GM18519 (cell line): ENCODE measurements at regions not wholly inside any gene's neighbourhood (a gene's known extent, or its start where the extent isn't known, plus 50 kb on each side); places are given as distances from the start of the nearest gene placed in this dataset.

ENCODE experiments used
- ATAC-seq: cut with Tn5 transposase; IDR thresholded peaks from one replicate; pipeline ENCODE4 v1.9.1; 2021; ENCODE audit warnings: mild to moderate bottlenecking, moderate library complexity; ENCODE audit not compliant: unreplicated experiment, low FRiP score

DNA sequence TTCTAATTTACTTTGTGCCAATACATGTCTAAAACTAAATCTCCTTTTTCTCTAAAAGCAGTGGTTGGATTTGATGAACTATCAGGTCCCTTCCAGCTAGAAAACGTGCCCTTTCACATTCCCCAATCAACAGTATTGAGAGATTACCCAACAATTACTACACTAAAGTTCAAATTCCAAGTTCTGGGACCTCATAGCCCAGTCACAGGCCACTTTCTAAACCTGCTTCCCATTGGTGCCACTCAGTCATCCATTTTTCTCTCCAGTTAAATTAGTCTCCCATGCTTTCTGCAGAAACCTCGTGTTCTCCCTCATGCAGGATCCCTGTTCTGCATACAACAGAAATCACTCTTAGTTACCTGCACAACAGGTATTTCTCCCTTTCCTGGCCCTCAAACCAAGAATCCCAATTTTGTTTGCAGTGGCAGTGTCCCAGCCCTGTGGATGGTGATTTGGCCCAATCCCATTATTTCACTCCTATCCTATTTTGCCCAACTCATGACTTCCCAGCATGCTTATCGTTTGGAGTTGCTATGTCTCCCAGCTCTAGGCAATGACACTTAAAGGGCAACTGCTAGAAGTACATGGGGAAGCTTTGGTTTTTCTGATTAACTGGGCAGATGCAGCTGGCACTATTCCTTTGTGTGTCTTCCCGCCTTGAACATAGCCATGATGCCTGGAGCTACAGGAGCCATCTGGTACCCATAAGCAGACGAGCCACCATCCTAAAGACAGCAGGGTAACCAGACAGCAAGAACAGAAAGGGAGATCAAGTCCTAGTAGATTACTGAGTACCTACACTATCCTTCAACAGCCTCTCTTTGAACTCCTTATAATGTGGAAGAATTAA, 224.2 kb downstream of the MINAR1 start:
- ATAC-seq = no peak

DNA sequence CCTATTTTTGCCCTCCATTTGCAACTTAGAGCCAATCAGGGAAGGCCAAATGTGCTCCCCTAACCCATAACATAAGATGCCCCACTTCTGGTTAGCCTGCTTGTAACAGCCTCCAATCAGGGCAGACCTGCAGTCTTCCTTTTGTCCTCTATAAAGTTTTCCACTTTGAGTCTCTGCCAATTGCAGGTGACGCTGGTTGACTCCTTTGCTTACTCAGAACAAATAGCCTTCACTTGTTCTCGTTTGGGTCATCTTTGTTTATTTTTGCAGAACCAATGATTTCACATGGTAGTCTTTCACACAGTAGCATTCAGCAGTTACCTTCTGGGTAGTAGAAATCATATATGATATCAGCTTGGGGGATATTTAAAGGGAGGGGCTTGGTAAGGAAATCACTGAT, 225.6 kb downstream of the MINAR1 start:
- no peak for ATAC-seq

DNA sequence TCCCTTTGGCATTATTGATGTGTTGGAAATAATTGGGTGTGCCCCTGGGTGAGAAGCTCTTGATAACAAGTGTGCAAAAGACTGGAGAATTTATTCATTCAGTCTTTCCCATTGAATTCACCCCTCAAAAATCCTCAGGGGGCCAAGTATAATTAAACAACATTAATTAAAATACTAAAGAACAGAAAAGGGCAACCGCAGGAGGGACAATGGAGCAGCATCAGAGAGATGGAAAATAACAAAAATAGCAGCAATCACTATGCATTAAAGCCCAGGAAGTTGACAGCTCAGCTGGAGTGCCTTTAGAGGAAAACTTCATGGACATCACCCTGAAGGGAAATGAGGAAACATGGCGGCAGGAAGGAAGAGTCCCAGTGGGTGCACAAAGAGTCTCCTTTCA, 227.6 kb downstream of the MINAR1 start:
- ATAC-seq = no peak

DNA sequence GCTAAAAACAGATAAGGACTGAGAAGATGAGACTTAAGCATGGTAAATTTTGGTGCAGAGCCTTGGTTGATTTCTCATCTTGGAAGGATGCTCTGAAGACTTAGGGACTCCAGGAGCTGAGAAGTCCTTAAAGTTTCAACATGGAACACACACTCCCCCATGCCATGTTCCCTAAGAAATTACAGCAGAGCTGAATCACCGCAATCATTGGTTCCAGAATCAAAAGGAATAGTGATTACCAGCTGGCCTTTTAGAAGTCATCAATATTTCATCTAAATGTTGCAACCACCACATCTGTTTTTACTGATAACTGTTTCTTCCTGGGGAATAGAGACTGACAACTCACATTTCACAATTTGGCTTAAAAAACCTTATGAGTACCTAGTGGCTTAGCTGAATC, 229.3 kb downstream of the MINAR1 start:
- no peak for ATAC-seq

DNA sequence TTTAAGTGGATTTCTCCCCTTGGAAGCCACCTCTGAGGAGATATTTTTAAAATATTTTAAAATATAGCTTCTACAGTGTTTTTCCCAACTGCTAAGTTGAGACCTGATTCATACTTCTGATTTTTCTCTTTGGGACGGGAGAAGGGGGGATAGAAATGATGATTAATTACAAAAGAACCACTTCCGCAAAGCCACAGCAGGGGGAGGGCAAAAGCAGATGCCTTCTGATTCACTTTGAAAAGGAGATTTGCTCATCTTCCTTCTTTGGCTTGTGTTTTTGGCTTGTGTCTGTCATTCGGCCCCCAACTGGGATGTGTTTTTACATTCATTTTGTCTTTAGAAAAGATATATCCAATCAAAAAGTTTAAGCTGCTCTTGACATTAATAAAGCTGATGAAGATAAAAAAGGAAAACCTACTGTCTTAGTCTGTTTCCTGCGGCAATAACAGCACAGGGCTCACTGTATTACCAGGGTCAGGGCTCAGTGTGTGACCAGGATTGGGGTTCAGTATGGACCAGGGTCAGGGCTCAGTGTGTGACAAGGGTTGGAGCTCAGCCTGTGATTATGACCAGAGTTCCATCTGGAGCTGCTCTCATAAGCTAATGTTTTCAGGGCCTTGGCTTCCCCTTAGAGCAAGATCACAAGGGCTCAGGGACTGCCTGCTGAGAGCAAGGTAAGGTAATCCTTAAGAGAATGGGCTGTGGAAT, 223.2 kb downstream of the MTHFS start:
- ATAC-seq = no peak

DNA sequence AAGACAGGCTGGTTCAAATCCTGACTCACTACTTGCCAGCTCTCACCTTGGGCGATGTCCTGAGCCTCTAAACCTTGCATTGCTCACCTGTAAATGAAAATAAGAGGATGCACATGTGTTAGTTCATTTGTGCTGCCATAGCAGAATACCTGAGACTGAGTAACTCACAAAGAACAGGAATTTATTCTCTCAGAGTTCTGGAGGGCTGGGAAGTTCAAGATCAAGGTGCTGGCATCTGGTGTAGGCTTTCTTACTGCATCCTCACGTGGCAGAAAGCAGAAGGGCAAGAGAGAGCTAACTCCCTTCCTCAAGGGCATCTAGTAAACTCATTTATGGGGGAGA, 222.7 kb downstream of the MTHFS start:
- no peak for ATAC-seq

DNA sequence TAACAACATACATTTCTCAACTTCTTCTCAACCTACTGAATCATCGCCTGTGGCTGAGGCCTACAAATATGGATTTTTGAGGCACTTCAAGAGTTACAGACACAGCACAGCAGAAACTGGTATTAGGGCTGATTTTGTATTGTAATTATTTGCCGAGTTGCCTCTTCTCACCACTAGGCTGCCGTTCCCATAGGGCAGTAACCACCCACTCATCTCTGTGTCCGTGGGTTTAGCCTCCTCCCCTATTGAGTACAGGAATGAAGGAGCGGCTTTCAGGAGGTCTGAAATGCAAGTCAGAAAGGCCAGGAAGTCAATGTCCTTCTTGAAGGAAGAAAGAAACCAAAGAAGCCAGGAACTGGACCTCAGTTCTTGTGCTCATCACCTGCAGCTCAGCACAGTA, 220.8 kb downstream of the MTHFS start:
- ATAC-seq = no peak

DNA sequence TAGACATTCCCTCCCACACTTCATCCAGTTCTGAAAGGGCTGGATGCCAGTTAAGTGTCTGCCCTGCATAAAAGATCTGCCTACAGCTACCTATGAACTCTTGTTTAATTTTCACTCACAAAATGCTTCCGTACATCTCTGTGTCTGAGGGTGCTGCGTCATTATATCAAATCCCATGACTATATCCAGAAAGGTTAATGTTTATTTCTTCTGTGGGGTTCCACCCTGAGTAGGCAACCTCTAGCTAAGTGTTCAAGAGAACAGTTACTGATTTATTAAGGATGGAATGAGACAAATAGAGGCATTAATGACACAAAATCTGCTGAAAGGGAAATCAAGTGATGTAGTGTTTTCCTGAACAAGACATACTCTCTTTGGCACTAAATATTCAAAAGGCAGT, 220.2 kb downstream of the MTHFS start:
- no peak for ATAC-seq

DNA sequence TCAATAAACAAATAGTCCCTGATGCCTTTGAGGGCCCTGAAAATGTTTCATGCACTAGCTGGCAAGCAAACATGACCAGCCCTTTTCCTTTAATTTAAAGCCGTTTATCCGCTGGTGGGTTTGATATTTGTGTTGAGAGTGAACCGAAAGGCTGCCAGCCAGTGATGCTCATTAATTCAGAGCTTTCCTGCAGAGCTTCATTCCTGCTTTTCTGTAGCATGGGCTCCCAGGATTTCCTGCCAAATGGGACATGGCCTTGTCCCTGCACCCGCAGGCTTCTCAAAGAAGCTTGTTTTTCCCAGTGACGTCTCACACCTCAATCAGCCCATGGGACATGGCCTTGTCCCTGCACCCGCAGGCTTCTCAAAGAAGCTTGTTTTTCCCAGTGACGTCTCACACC, 219.6 kb downstream of the MTHFS start:
- ATAC-seq = no peak

DNA sequence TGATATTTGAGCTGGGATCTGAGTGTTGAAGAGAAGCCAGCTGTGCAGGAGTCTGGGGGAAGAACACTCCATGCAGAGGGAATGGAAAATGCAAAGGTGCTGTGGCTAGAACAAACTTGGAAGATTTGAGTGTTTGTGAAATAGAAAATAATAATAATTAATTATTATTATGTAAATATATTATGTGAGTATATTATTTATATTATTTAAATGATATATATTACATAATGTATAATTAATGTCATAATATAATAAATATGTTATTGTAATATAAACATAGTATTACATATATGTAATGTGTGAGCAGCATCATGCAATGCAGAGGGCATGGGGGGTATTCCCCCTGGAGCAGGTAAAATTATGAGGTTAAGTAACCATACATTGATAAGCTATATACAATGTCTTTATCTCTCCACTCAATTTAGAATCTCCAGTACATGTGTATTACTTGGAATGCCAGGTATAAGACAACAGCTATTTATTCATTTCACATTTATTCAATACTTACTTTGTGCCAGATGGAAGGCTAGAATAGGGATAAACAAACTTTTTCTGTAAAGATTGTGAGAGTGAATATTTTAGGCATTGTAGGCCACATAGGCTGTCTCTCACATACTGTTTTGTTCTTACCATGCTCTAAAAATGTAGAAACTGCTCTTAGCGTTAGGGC, 218.6 kb downstream of the MTHFS start:
- ATAC-seq = no peak

DNA sequence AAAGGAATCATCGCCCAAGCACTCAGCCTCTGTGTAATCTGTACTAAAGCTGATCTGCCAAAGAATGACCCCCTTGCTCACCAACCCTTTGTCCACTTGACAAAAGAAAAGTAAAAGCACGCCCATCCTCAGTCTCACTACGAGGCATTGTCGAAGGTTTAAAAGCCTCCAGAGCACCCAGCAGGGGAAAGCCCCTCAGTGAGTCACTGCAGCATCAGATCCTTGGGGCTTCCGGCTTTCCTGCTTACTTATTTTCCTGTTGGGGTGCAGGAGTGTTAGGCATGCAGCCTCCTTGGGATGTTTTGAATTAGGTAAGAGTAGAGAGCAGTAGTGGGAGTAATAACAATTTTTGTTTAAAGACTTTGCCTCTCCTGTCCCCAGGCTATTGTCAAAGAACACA, 216.1 kb downstream of the MTHFS start:
- ATAC-seq = no peak

DNA sequence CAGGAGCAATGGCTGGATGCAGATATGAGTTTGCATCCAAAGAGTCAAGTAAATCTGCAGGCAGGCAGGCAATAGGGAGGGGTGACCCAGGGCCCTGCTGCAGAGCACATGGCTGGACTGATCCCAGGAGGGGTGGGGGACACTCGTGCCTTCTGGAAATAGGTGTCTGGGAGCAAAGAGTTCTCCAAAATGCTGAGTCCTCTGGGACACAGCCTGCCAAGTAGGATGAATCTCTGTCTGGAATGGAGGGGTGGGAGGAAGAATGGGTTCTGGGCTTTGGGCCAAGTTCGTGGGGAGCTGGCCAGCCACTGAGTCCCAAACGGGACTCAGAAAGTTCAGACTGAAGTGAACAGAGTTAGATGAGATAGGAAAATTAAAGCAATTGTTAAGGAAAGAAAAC, 214.5 kb downstream of the MTHFS start:
- no peak for ATAC-seq

DNA sequence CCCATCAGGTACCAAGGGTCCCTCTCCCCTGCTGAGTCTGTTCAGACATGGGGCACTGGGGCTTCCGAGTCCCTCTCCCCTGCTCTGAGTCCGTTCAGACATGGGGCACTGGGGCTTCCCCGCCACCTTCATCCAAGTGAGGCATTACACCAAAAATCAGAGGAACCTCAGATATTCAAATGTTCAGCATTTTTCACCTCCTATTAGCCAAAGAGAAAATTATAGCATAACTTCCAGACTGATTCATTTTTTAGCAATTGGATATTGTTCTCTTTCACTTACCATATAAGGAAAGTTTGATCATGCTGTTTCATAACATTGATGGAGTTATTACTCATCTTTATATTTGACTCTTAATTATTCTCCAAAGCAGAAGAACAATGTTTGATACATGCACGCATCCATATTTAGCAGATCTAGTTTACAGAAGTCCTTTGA, 213.9 kb downstream of the MTHFS start:
- no peak for ATAC-seq

DNA sequence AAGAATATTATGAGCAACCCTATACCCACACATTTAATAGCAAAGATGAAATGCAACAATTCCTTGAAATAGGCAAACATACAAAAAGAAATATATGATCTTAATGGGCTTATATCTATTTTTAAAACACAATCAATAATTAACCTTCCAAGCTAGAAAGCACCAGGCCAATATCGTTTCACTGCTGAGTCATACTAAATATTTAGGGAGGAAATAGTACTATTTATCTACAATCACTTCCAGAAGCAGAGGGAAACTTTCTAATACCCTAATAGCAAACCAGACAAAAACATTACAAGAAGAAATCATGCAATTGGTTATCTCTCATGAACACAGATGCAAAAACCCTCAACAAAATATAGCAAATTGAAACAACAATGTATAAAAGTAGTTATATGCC, 207.8 kb downstream of the MTHFS start:
- no peak for ATAC-seq

DNA sequence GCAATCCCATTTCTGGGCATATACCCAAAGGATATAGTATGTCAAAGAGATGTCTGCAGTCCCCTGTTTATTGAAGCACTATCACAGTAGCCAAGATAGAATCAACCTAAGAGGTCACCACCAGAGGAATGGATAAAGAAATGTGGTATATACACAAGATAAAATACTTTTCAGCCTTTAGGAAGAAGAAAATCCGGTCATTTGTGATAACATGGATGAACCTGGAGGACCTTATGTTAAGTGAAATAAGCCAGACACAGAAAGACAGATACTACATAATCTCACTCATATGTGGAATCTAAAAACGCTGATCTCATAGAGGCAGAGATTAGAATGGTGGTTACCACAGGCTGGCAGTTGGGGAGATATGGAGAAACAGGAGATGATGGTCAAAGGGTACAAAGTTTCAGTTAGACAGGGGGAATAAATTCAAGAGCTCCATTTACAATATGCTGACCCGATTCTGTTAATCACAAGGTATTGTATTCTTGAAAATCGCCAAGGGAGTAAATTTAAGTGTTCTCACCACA, 195.8 kb downstream of the MTHFS start:
- ATAC-seq = no peak

DNA sequence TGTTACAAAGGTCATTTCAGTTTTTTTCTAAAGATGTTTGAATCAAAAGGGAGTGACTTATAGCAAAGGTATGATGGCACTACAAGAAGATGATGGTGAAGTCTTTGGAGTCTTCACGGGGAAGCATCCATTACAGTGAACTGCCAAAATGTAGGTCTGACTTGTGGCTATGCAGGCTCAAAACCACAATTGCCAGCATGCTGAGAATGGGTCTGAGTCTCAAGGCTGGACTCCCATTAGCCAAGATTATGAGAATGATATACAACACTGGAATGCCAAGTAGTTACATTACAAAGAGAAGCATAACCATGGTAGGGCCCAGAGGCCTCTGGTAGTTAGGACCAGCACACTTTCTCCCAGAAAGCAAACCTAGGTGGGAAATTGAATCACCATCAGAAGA, 194.2 kb downstream of the MTHFS start:
- no peak for ATAC-seq

DNA sequence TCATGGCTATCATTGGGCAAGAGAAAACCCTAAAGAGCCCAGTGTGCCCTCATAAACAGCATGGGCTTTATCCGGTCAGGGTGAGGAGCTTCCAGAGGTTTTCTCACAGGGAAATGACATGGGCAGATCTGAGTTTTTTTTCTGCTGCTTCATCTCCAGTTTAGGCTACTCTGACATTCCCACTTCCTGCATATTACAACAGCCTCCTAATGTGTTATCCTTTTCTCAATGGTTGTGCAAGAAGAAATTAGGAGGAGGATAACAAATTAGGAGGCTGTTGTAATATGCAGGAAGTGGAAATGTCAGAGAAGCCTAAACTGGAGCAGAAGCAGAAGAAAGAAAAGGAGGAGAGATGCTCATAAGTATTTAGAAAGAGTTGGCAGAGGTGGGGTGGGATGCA, 175.6 kb downstream of the MTHFS start:
- no peak for ATAC-seq

DNA sequence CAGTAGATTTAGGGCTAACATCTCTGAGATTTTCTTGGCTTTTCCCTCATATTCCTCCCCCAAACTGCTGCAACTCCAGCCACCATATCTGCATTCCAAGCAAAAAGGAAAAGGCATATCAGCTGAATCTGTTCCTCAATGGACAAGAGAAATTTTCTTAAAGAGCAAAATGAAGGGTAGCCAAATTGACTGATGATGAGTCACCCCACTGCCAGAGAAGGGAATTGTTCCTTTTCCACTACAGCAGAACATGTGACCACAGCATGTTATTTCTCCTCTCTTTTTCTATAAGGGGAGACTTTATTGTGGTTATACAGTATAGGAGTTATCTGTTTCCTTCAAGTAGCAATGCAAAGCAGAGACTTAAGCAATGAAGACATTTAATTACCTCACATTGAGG, 172.5 kb downstream of the MTHFS start:
- ATAC-seq = no peak

DNA sequence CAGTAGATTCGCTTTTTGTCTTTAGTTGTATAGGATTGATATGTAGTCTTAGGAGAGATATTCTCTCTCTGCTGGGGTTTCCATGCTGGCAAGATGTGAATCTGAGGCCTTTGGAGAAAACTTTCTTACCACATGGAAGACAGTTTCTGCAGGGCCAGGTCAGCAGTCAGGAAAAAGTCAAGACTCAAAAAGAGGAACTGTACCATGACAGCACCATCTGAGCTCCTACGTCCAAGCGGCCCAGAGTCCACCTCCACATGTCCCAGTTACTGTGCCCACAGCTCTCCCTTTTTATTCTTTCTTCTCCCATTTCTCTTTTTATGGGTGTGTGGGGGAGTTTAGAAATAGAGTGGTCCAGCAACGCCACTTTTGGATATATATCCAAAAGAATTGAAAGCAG, 172.0 kb downstream of the MTHFS start:
- no peak for ATAC-seq

DNA sequence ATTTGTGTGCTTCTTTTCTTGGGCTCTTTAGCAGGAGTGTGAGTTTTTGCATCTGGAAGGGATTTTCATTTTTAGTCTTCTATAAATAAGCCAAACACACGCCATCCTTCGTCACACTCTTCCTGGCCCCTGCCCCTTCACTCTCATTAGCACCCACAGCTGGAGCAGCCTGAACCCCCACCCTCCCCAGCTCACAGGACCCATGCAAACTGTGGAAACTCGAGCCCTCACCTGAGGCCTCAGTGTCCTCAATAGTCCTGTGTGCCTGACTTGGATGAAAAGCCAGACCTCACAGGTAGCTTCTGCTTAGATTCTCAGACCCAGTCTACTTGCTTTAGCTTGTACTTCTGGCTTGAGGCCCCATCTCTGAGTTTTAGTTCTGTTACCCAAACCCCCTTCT, 167.9 kb downstream of the MTHFS start:
- ATAC-seq = no peak

DNA sequence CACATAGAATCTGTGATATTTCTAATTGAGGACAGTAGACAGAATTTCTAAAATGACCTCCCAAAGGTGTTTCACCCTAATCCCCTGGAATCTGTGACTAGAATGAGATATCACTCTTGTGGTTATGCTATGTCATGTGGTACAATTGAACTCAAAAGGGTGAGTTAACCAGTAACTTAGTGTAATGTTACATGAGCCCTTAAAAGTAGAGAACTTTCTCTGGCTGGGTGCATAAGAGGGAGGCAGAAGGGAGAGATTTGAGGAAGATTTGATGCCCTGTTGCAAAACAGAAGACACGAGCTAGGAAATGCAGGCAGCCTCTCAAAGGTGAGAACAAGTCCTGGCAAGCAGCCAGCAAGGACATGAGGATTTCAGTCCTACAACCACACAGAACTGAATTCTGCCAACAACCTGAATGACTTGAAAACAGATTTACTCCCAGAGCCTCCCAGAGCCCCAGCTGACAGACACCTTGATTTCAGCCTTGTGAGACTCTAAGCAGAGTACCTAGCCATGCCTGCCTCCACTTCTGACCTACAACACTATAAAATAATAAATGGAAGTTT, 160.3 kb downstream of the MTHFS start:
- ATAC-seq = no peak
